ENCODE measurements at regions not wholly inside any gene's neighbourhood (a gene's known extent, or its start where the extent isn't known, plus 50 kb on each side); places are given as distances from the start of the nearest gene placed in this dataset.

DNA sequence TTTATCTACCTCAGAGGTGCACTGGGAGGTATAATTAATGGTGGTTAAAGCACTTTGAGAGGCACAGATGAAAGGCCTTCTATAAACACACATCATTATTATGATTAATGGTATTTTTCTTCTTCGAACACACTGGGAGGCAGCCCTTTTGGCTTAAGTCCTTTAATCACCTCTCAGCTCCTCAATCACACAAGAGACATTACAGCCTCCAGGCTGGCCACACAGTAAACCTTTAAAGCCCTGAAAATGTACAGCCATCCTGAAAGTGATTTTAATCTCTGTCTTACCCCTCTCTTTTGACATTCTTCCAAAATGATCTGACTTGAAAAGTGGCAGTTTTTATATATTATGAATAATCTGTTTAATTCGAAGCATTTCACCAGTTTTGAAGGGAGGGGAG, 54.3 kb upstream of the VSTM5 start:
- TF ChIP-seq, protein P1, sequence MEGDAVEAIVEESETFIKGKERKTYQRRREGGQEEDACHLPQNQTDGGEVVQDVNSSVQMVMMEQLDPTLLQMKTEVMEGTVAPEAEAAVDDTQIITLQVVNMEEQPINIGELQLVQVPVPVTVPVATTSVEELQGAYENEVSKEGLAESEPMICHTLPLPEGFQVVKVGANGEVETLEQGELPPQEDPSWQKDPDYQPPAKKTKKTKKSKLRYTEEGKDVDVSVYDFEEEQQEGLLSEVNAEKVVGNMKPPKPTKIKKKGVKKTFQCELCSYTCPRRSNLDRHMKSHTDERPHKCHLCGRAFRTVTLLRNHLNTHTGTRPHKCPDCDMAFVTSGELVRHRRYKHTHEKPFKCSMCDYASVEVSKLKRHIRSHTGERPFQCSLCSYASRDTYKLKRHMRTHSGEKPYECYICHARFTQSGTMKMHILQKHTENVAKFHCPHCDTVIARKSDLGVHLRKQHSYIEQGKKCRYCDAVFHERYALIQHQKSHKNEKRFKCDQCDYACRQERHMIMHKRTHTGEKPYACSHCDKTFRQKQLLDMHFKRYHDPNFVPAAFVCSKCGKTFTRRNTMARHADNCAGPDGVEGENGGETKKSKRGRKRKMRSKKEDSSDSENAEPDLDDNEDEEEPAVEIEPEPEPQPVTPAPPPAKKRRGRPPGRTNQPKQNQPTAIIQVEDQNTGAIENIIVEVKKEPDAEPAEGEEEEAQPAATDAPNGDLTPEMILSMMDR (IDR thresholded peaks at IDR 0.05): no peak
- TF ChIP-seq POLR2A (IDR thresholded peaks at IDR 0.05): no peak

Data from thyroid gland (tissue), 4 donors.